Right lobe of liver (tissue), 6 donors: ENCODE measurements at regions not wholly inside any gene's neighbourhood (a gene's known extent, or its start where the extent isn't known, plus 50 kb on each side); places are given as distances from the start of the nearest gene placed in this dataset.
"Not testable (repeated sequence)": the region's sequence is repeated elsewhere in the genome, so short reads cannot be mapped to it uniquely, and the experiment has no call there.

ENCODE experiments used
- ATAC-seq, 4 donors: fragments of 200-7000 bp; cut with Tn5 transposase; one replicate each; pipeline ENCODE4 v1.9.1; 2020; ENCODE audit warnings: mild to moderate bottlenecking in 4 of 4, moderate library complexity in 4 of 4
- DNase-seq, 3 donors: peaks; one replicate each; pipeline ENCODE4 v3.0.0-alpha.2; 2020
- H3K27ac ChIP-seq, 3 donors: fragments of 200-600 bp; one replicate each; pipeline ENCODE4 v1.8.0; 2022
- H3K27me3 ChIP-seq, 2 donors: fragments of 200-600 bp; one replicate each; pipeline ENCODE4 v1.8.0; 2022
- H3K36me3 ChIP-seq, 4 donors: fragments of 200-600 bp; sonication (generic) in 1 of 4; one replicate each; pipeline versions ENCODE4 v1.5.1 to v1.8.0; 2017 to 2022; ENCODE audit warnings: control low read depth in 1 of 4
- H3K4me1 ChIP-seq, 4 donors: fragments of 200-600 bp; sonication (generic) in 1 of 4; one replicate each; pipeline versions ENCODE4 v1.5.1 to v1.8.0; 2017 to 2022; ENCODE audit warnings: control low read depth in 1 of 4
- H3K4me3 ChIP-seq, 3 donors: fragments of 200-600 bp; one replicate each; pipeline ENCODE4 v1.8.0; 2022
- H3K9me3 ChIP-seq, 4 donors: fragments of 200-600 bp; sonication (generic) in 1 of 4; one replicate each; pipeline versions ENCODE4 v1.5.1 to v1.8.0; 2017 to 2022; ENCODE audit warnings: control low read depth in 1 of 4
- CTCF ChIP-seq, 4 donors: fragments of 200-600 bp in 3 of 4; fragments of 450-650 bp in 1 of 4; IDR thresholded peaks; one replicate each; pipeline versions ENCODE4 v1.5.1 to v1.8.0; 2016 to 2022; ENCODE audit warnings: antibody characterized with exemption in 4 of 4, mild to moderate bottlenecking in 2 of 4
- POLR2A ChIP-seq: fragments of 450-650 bp; IDR thresholded peaks from one replicate; pipeline ENCODE4 v1.6.1; 2017; ENCODE audit warnings: antibody characterized with exemption, mild to moderate bottlenecking
- WGBS: methylation state at CpG from one replicate; pipeline ENCODE4 v1.1.6; 2018; ENCODE audit warnings: low coverage, low lambda C conversion rate; ENCODE audit not compliant: insufficient coverage; ENCODE audit errors: missing lambda C conversion rate; 5-methylcytosine and 5-hydroxymethylcytosine counted together
- intact Hi-C, 2 donors: fragments of 100-400 bp; cut with DNase I; formaldehyde crosslinking; loops; one replicate each; pipeline versions ENCODE4 v1.11.2 to v1.14.1; 2022
- donor health status: DM: no; HTN: yes; CAD: no.
- donor health status: DM: no; HTN: no; CAD: no.
- donor health status: DM: no; HTN: no; CAD: no.
- donor health status: DM: no; HTN: yes; CAD: no.
- donor health status: DM: no; HTN: yes; CAD: no.

GRCh38 chr2:239801404-239802184 is 223.5 kb downstream of the NDUFA10 start:
- Histone ChIP-seq H3K36me3 (no peaks in the 10 kb centered on the region), H3K4me3 (no peak overlapping the region), H3K4me1 (no peaks in the 10 kb centered on the region), H3K27me3 (no peaks in the 10 kb centered on the region), H3K9me3 (no peaks in the 10 kb centered on the region), H3K27ac (no peak overlapping the region)
- TF ChIP-seq POLR2A (no peak), CTCF (IDR thresholded peaks at IDR 0.05) (no peak)
- peak in 2 of 3 donors; percentile 15 to 31 for DNase-seq
- WGBS = 65% methylated on average over 14 of the region's 22 CpGs
- intact Hi-C loops = no loop called here
- ATAC-seq = no peak

- Histone ChIP-seq H3K36me3 (no peaks in the 10 kb centered on the region), H3K4me1 (no peaks in the 10 kb centered on the region), H3K27me3 (no peaks in the 10 kb centered on the region), H3K4me3 (no peak overlapping the region), H3K9me3 (no peaks in the 10 kb centered on the region), H3K27ac (no peak overlapping the region)
- intact Hi-C loops = no loop called here
- TF ChIP-seq CTCF (IDR thresholded peaks at IDR 0.05) (no peak), POLR2A (no peak)
- peak in 1 of 3 donors; percentile 16 for DNase-seq
- WGBS = 63% methylated on average over 18 of the region's 22 CpGs
- ATAC-seq = no peak
Measured at GRCh38 chr2:239800785-239801386, 224.3 kb downstream of the NDUFA10 start.

- Histone ChIP-seq H3K36me3 (no peaks in the 10 kb centered on the region), H3K9me3 (no peaks in the 10 kb centered on the region), H3K4me1 (no peaks in the 10 kb centered on the region), H3K4me3 (no peak overlapping the region), H3K27ac (no peak overlapping the region), H3K27me3 (no peaks in the 10 kb centered on the region)
- intact Hi-C loops = no loop called here
- DNase-seq (no peak), ATAC-seq (no peak)
- TF ChIP-seq POLR2A (no peak), CTCF (IDR thresholded peaks at IDR 0.05) (no peak)
Measured at GRCh38 chr2:239797316-239797715, 227.8 kb downstream of the NDUFA10 start.

GRCh38 chr2:239795761-239796160 is 229.4 kb downstream of the NDUFA10 start:
- H3K27ac ChIP-seq, H3K36me3 ChIP-seq, intact Hi-C loops, H3K27me3 ChIP-seq, H3K4me3 ChIP-seq, H3K9me3 ChIP-seq, H3K4me1 ChIP-seq, ATAC-seq: not testable (repeated sequence)
- DNase-seq = peak in 2 of 3 donors; percentile 24 to 35
- 82% methylated on average over 6 of the region's 17 CpGs for WGBS

- ATAC-seq = no peak
- H3K9me3 ChIP-seq = no peaks in the 10 kb centered on the region
- no peaks in the 10 kb centered on the region for H3K27me3 ChIP-seq
- intact Hi-C loops = no loop called here
- TF ChIP-seq POLR2A = no peak
- TF ChIP-seq CTCF (IDR thresholded peaks at IDR 0.05) = no peak
- peak in 1 of 3 donors; percentile 34 for DNase-seq
- no peak overlapping the region for H3K27ac ChIP-seq
- WGBS = 43% methylated on average over 3 of the region's 7 CpGs
- no peaks in the 10 kb centered on the region for H3K4me1 ChIP-seq
- no peaks in the 10 kb centered on the region for H3K36me3 ChIP-seq
- no peak overlapping the region for H3K4me3 ChIP-seq
Measured at GRCh38 chr2:239793836-239794235, 231.3 kb downstream of the NDUFA10 start.
